OCI-LY3 (cell line): ENCODE measurements at regions not wholly inside any gene's neighbourhood (a gene's known extent, or its start where the extent isn't known, plus 50 kb on each side); places are given as distances from the start of the nearest gene placed in this dataset.

Experiments used
- H2AFZ ChIP-seq: fragments of 200-600, 300-600 bp; shearing (Covaris generic); 2 replicates; pipeline ENCODE4 v1.6.0; 2014; ENCODE audit warnings: antibody characterized with exemption, low read depth, low read length
- H3K27ac ChIP-seq: fragments of 200-600, 300-600 bp; sonication (generic); 2 replicates; pipeline ENCODE4 v1.5.1; 2014; ENCODE audit warnings: mild to moderate bottlenecking, low read length, moderate library complexity, mixed read lengths
- H3K27me3 ChIP-seq: fragments of 200-600, 300-600 bp; sonication (generic); 2 replicates; pipeline ENCODE4 v1.6.1; 2014; ENCODE audit warnings: low read depth, low read length, mixed read lengths
- H3K36me3 ChIP-seq: fragments of 200-600, 300-600 bp; sonication (generic); replicated peaks from 2 replicates; pipeline ENCODE3; 2014; ENCODE audit warnings: low read depth, low read length, mixed read lengths
- H3K4me1 ChIP-seq: fragments of 300-600, 200-600 bp; sonication (generic); 2 replicates; pipeline ENCODE4 v1.6.1; 2014; ENCODE audit warnings: low read length, mixed read lengths
- H3K4me2 ChIP-seq: fragments of 200-600, 300-600 bp; sonication (generic); 2 replicates; pipeline ENCODE4 v1.6.1; 2014; ENCODE audit warnings: low read length, mixed read lengths
- H3K4me3 ChIP-seq: fragments of 300-600, 200-600 bp; sonication (generic); 2 replicates; pipeline ENCODE4 v1.5.1; 2014; ENCODE audit warnings: antibody characterized with exemption, mild to moderate bottlenecking, low read length, moderate library complexity
- H3K79me2 ChIP-seq: fragments of 300-600, 200-600 bp; shearing (Covaris generic); 2 replicates; pipeline ENCODE4 v1.6.1; 2014; ENCODE audit warnings: mild to moderate bottlenecking, low read length, mixed read lengths
- H3K9ac ChIP-seq: fragments of 300-600, 200-600 bp; shearing (Covaris generic); 2 replicates; pipeline ENCODE4 v1.6.0; 2014; ENCODE audit warnings: mild to moderate bottlenecking, low read length, moderate library complexity
- H3K9me3 ChIP-seq: fragments of 200-600, 300-600 bp; shearing (Covaris generic); 2 replicates; pipeline ENCODE4 v1.6.1; 2014; ENCODE audit warnings: low read length, mixed read lengths; ENCODE audit not compliant: insufficient read depth
- H4K20me1 ChIP-seq: fragments of 200-600, 300-600 bp; sonication (generic); 2 replicates; pipeline ENCODE4 v1.6.1; 2016; ENCODE audit warnings: low read length, mixed read lengths; ENCODE audit not compliant: insufficient read depth
- CTCF ChIP-seq: fragments of 200-600, 300-600 bp; sonication (generic); IDR thresholded peaks from 2 replicates; pipeline ENCODE4 v1.5.1; 2014; ENCODE audit warnings: antibody characterized with exemption, low read length, low read depth
- EZH2phosphoT487 ChIP-seq: fragments of 200-600 bp; shearing (Covaris generic); IDR thresholded peaks from 2 replicates; pipeline ENCODE4 v1.6.1; 2018; ENCODE audit warnings: antibody characterized with exemption, mixed run types, low read depth

GRCh38 chr1:168825820-168826219 is 96.8 kb upstream of the DPT start:
- no peaks in the 10 kb centered on the region for H3K27me3 ChIP-seq
- no peaks in the 10 kb centered on the region for H3K4me1 ChIP-seq
- H3K9me3 ChIP-seq: no peaks in the 10 kb centered on the region
- no peaks in the 10 kb centered on the region for H4K20me1 ChIP-seq
- H3K27ac ChIP-seq: no peak overlapping the region
- H3K79me2 ChIP-seq: no peaks in the 10 kb centered on the region
- H2AFZ ChIP-seq: no peak overlapping the region
- no peak for TF ChIP-seq CTCF
- no peak for TF ChIP-seq EZH2phosphoT487
- no peaks in the 10 kb centered on the region for H3K36me3 ChIP-seq
- no peak overlapping the region for H3K9ac ChIP-seq
- no peak overlapping the region for H3K4me3 ChIP-seq
- H3K4me2 ChIP-seq: no peak overlapping the region

GRCh38 chr1:168826269-168826668 is 97.3 kb upstream of the DPT start:
- H4K20me1 ChIP-seq: no peaks in the 10 kb centered on the region

GRCh38 chr1:168827557-168827956 is 98.6 kb upstream of the DPT start:
- no peak overlapping the region for H3K27ac ChIP-seq
- H3K79me2 ChIP-seq: no peaks in the 10 kb centered on the region
- H3K9ac ChIP-seq: no peak overlapping the region
- H3K27me3 ChIP-seq: no peaks in the 10 kb centered on the region
- H3K4me1 ChIP-seq: no peaks in the 10 kb centered on the region
- H3K36me3 ChIP-seq: no peaks in the 10 kb centered on the region
- no peak for TF ChIP-seq CTCF
- no peak for TF ChIP-seq EZH2phosphoT487
- H3K4me3 ChIP-seq: no peak overlapping the region
- H3K4me2 ChIP-seq: no peak overlapping the region
- no peak overlapping the region for H2AFZ ChIP-seq
- no peaks in the 10 kb centered on the region for H3K9me3 ChIP-seq
- no peaks in the 10 kb centered on the region for H4K20me1 ChIP-seq

More at GRCh38 chr1:168826269-168826668, 97.3 kb upstream of the DPT start:
- Histone ChIP-seq H3K4me2 (no peak overlapping the region), H3K4me1 (no peaks in the 10 kb centered on the region), H3K27ac (no peak overlapping the region), H2AFZ (no peak overlapping the region), H3K9ac (no peak overlapping the region), H3K4me3 (no peak overlapping the region), H3K79me2 (no peaks in the 10 kb centered on the region), H3K36me3 (no peaks in the 10 kb centered on the region), H3K27me3 (no peaks in the 10 kb centered on the region), H3K9me3 (no peaks in the 10 kb centered on the region)
- TF ChIP-seq CTCF (no peak), EZH2phosphoT487 (no peak)

DNA sequence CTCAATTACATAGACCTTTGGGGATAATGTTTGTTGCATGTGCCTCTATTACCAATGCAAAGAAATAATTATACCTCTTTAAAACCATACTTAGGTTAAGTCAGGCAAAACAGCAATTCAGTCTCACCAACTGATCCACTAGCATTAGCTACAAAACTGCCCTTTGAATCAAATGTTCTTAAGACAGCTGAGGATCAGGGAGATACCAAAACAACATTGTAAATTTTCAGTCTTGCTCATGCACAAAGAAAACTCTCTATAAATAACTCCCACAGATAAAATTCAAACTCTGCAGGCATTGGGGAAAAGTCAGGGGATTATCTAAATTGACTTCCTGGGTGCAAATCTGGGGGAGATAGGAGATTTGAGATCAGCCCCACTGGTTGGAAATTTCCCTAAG is 100.9 kb upstream of the DPT start:
- Histone ChIP-seq H3K79me2 (no peaks in the 10 kb centered on the region), H3K4me1 (peaks cover 10% of the 10 kb centered on the region), H3K9me3 (no peaks in the 10 kb centered on the region), H4K20me1 (no peaks in the 10 kb centered on the region), H3K36me3 (no peaks in the 10 kb centered on the region), H3K27ac (no peak overlapping the region), H3K4me3 (no peak overlapping the region), H3K9ac (no peak overlapping the region), H3K27me3 (no peaks in the 10 kb centered on the region), H3K4me2 (no peak overlapping the region), H2AFZ (no peak overlapping the region)
- TF ChIP-seq EZH2phosphoT487: no peak
- no peak for TF ChIP-seq CTCF
